Fibroblast of upper back skin (primary cell): ENCODE measurements at regions not wholly inside any gene's neighbourhood (a gene's known extent, or its start where the extent isn't known, plus 50 kb on each side); places are given as distances from the start of the nearest gene placed in this dataset.
A peak's percentile ranks its signal among the peaks of the same experiment; 100 is the strongest.

Experiments
- DNase-seq: peaks from one replicate; pipeline ENCODE4 v3.0.0-alpha.2; 2013

GRCh38 chr11:30735946-30736345, 149.8 kb upstream of the MPPED2 start:
- no peak for DNase-seq

DNA sequence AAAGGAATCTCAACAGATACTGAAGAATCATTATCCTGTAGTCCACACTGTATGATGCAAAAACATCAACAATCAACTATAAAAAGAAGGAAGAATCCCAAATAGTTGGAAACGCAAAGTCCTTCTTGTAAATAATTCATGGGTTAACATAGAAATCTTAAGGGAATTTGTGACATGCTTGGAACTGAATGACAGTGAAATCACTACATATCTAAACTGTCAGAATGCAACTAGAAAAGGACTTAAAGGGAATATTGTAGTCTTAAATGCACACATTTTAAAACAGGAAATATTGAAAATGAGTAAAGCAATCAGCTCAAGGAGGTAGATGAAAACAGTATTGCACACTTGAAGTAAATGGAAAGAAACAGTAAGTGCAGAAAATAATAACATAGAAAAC, 147.6 kb upstream of the MPPED2 start:
- no peak for DNase-seq

GRCh38 chr11:30730011-30730410, 143.9 kb upstream of the MPPED2 start:
- no peak for DNase-seq

GRCh38 chr11:30729187-30729713, 143.1 kb upstream of the MPPED2 start:
- no peak for DNase-seq

- DNase-seq, result no peak
Measured at GRCh38 chr11:30725645-30726195, 139.6 kb upstream of the MPPED2 start.

- DNase-seq, result no peak
Measured at GRCh38 chr11:30724274-30724673, 138.1 kb upstream of the MPPED2 start.

DNA sequence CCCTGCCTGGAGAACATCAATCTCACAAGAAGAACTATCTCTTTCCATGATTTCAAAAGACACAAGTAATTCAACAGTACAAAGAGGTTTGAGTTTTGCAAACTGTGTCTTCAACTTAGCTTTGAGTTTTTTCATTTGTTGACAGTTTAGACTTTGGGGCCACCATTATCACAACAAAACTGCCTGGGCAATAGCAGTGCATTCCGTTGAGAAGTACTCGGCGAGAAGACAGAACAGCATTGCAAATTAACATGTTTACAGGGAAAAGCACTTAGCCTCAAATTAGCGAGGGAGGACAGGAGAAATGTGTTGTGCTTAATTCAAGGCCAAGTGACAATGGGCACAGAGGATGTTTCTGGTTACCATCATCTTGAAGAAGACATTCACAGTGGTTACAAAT, 133.2 kb upstream of the MPPED2 start:
- DNase-seq, result no peak

GRCh38 chr11:30717641-30718040, 131.5 kb upstream of the MPPED2 start:
- DNase-seq, result no peak

GRCh38 chr11:30717009-30717408, 130.9 kb upstream of the MPPED2 start:
- DNase-seq, result no peak

GRCh38 chr11:30712749-30713148, 126.6 kb upstream of the MPPED2 start:
- no peak for DNase-seq

DNA sequence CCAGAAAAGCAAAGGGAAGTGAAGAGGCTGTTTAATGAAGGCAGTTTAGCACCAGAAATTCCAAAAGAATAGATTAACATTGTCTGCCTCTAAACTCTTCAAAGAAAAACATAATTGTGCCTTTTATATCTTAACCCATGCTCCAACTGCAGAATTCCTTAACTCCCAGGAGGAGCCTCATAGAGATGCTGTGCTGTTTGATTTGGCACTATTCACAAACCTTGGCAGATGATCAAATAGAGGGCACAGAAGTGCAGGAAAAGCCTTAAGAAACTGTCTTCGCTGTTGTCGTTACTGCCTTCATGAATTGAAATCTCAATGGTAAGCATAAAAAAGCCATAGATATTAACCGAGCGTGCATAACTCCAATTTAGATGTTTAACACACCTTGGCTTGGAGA, 124.1 kb upstream of the MPPED2 start:
- peak; percentile 44 for DNase-seq

DNA sequence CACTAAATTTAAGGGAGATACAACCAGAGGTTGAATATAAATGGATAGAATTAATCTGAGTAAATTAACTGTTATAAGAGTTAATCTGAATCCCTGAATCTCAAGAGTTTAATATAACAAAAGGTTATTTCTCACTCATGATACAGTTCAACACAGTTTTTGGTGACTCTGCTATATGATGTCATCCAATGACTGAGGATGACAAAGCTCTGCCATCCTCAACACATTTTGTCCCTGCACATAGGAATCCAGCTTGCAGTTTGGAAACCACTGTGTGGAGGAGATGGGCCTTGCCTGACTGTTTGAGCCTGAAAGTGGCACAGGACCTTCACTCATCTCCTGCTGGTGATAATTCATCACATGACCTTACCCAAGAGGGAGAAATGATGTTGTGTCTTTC, 121.0 kb upstream of the MPPED2 start:
- no peak for DNase-seq

DNA sequence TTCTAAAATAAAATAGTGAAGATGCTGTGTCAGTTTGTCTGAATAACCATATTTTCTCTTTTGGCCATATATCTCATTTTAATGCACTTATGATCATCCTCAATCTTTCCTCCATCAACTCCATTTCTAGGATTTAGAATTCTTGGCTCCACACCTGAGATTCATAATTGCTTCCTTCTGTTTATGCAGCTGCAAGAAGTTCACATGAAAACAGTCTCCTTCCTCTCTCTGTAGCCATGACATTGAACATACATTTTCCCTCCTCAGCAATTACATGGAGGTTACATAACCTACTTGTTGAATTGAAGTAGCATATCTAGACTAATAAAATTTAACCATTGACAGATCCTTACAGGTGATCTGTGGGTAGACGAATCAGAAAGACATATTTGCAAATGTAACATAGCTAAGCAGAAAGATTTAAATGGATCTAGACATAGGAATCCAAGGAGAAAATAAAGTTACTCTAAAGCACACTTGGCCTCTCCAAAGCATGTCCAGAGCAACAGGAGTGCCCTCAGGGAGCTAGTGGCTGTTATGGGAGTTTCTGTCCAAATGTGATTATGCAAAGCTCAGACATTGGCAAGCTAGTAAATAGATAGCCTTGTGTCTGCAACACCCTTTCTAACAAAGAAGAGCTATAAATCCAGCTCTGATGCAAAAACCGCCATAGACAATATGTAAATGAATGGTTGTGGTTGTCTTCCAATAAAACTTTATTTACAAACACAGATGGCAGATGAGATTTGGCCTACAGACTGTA, 119.9 kb upstream of the MPPED2 start:
- no peak for DNase-seq

DNA sequence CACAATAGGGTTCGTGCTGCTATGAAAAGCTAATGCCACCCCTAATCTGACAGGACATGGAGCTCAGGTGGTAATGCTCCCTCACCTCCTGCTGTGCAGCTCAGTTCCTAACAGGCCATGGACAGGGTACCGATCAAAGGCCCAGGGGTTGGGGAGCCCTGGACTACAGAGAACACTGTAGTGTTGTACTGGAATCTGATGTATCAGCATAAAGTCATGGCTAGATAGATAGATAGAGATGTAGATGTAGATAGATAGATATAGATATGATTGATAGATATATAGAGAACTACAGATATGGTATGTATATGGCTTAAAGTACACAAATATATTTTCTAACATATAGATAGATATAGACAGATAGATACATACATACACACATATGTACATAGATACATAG, 112.3 kb upstream of the MPPED2 start:
- no peak for DNase-seq

- no peak for DNase-seq
Measured at GRCh38 chr11:30697032-30697431, 110.9 kb upstream of the MPPED2 start.

GRCh38 chr11:30684772-30685171, 98.6 kb upstream of the MPPED2 start:
- DNase-seq, result no peak

GRCh38 chr11:30683176-30683575, 97.0 kb upstream of the MPPED2 start:
- DNase-seq, result peak; percentile 15

DNA sequence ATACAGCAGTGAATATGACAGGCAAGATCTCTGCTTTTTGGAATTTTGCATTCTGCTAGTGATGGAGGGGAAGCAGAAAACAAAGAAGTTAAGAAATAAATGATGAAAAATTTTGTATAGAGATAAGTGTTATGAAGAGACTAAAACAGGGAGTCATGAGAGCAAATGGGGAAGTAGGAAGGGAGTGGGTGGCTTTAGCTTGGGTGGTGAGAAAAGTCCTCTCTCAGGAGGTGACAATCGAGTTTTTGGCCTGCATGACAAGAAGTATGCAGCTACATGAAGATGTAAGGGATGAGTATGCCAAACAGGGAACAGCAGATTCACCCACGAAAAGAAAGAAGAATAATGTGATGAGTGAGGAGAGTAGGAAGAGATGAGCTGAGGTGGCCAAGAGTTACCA, 80.7 kb upstream of the MPPED2 start:
- no peak for DNase-seq

DNA sequence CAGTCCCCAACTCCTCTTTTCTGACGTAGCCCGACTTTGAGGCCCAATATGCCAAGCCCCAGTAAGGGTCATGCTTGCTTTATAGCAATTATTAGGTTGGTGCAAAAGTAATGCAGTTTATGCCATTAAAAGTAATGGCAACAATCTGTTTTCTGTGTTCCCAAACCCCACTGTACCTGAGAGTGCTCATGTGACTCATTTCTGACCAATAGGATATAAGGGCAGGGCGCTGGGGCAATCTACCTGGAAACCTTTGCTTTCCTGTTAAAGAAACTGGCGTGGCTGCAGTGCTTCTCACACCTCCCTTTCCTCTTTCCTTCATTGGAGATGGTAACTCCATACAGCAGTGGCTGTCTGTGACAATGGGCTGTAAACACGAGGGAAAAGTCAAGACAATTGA, 78.9 kb upstream of the MPPED2 start:
- no peak for DNase-seq

GRCh38 chr11:30653606-30654005, 67.5 kb upstream of the MPPED2 start:
- no peak for DNase-seq

GRCh38 chr11:30652801-30653200, 66.6 kb upstream of the MPPED2 start:
- no peak for DNase-seq

GRCh38 chr11:30650266-30650665, 64.1 kb upstream of the MPPED2 start:
- DNase-seq, result no peak
